ENCODE measurements at regions not wholly inside any gene's neighbourhood (a gene's known extent, or its start where the extent isn't known, plus 50 kb on each side); places are given as distances from the start of the nearest gene placed in this dataset.

DNA sequence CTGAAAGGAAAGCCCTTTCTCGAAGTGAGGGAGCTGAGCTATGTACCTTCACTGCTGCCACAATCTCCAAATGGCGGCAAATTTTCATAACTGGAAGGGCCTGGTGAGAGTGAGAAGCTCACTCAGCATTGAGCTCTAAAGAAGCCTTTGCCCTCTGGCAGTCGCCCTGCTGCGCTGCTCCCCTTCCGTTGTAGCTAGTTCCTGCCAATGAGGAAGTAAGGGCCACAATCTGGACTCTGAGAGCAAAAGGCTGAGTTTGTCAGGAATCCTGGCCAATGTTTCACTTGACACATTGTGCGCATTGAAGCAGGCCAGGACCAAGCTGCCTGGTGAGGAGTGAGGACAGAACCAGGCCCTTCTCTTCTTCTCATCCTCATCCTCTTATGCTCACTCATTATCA lies 579.5 kb downstream of the PDCD6IP start:
- no peak for DNase-seq (ENCODE audit: low read depth)

DNA sequence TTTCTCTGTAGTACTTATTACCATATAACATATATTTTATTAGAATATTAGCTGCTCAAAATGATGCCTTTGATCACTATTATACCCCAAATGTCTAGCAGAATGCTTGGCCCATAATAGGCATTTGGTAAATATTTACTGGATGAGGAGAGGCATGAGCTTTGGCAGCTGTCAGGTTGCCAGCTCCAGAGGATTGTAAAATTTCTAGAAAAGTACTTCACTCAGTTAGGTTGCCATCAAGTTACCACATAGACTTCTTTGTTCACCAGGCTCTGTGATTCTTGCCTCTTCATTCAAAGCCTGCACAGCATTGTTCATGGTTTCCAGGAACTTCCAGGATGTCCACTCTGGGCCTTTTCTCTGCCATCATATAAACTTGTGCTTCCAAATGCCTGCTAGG lies 582.8 kb downstream of the PDCD6IP start:
- DNase-seq (ENCODE audit: low read depth): no peak

DNA sequence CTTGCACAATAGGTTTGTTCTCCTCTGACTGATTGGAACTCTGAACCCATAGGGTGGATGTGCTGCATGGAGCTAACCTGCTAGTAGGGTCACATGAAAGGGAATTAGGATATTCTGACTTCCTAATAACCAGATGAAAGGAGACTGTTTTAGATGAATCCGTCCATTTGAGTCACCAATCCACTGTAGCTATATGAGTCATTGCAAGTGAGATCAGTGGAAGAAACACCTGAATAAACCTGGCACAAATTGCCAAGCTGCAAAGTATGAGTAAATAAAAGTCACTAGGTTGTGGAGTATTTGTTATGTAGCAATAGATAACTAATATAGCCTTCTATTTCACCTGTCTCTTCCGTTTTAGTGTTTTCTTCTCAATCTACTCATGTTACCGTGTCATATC lies 584.4 kb downstream of the PDCD6IP start:
- no peak for DNase-seq (ENCODE audit: low read depth)

GRCh38 chr3:34386309-34386708 lies 587.9 kb downstream of the PDCD6IP start:
- no peak for DNase-seq (ENCODE audit: low read depth)

DNA sequence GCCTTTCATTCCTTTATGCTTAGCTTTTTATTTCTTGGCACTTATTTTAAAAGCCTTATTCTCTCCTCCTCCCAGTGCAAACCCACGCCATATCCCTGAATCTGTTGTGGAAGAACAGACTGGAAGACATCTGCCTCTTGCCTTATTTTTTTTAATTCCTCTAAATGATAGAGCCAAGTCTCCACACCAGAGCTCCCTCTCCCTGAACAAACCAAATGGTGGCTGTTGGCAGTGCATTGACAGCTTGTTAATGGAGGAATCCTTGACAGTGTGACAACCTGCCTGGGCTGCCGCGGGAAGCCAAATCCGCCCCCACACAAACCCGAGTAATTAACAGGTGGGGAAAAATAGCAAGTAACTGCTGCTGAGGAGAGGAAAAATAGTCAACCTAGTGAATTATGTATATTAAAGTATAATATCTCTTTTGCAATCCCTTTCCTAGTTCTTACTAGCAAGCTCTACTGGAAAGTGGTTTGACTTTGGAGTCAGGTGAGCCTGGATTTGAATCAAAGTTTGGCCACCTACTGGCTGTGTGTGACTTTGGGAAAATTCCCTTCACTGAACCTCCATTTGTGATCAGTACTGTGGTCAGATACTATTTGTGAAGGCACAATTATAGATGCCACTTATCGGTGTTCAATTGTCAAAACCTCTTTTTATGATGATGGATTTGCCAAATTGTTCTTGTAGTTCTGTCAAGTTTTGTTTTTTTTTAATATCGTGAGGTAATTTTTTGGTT lies 589.6 kb downstream of the PDCD6IP start:
- DNase-seq (ENCODE audit: low read depth): no peak

DNA sequence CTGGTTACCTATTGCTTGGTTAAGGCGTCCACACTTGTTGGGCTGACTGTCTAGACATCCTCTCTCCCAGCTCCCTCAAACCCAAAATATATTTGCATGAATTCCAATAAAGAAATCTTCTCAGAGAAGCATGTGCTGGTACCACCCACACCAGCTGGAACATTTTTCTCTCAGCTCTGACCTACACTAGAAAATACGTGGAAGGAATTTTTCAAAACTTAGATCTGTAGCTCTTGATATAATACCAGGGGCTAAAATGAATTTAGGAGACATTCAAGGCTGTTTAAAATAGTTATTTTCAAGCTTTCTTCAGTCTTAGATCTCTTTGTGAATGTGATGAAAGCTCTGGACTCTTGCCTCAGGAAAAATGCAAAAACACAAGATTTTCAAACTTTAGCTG lies 590.4 kb downstream of the PDCD6IP start:
- DNase-seq (ENCODE audit: low read depth): no peak

GRCh38 chr3:34394978-34395748 lies 596.7 kb downstream of the PDCD6IP start:
- no peak for DNase-seq (ENCODE audit: low read depth)

DNA sequence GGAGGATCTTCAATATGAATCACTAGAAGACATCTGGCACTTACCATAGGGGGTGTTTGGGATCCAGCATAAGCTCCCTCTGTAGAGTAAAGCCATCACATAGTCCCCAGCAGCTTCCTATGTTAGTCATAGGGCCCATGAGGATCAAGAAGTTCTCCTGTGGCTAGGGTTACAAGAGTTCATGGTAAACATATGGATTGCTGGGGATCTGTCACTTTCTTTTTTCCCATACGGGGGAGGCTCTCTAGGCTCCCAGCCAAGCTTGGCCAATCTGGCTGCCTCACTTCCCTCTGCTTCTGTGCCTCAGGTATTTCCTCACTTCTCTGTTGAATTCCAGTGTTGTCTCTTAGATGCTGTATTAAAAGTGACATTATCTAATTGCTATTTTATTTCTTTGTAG lies 597.9 kb downstream of the PDCD6IP start:
- DNase-seq (ENCODE audit: low read depth): no peak

GRCh38 chr3:34396956-34397355 lies 598.5 kb downstream of the PDCD6IP start:
- DNase-seq (ENCODE audit: low read depth): no peak

GRCh38 chr3:34399401-34399800 lies 601.0 kb downstream of the PDCD6IP start:
- no peak for DNase-seq (ENCODE audit: low read depth)

DNA sequence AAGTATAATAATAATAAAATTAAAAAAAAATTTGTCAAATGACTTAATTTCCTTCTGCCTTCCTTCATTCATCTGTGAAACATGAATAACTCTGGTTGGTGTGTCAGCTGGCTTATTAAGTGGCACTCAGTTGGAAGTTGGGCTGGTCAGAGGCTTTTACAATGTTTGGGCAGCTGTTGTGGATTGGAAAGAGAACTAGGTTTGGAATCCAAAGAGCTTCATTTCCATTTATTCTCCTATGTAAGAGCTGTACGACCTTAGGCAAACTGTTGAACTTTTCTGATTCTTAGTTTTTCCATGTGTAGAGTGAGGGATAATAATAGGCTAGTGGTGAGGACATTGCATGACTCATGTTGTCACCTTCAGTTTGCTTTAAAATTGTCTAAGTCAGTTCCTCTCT lies 606.7 kb downstream of the PDCD6IP start:
- no peak for DNase-seq (ENCODE audit: low read depth)

DNA sequence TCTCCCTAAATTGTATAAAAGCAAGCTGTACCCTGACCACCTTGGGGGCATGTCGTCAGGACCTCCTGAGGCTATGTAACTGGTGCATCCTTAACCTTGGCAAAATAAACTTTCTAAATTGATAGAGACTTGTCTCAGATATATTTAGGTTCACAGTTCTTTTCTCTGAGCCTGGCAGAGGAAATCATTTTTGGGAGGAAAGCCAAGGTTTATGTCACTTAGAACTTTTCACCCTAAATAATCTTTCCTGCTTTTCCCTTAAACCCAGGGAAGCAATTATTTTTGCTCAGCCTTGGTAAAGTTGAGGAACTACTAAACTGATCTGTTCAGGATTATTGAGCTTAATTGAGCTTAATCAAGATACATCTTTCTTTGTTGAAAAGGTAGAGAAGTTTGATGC lies 608.9 kb downstream of the PDCD6IP start:
- DNase-seq (ENCODE audit: low read depth): no peak

DNA sequence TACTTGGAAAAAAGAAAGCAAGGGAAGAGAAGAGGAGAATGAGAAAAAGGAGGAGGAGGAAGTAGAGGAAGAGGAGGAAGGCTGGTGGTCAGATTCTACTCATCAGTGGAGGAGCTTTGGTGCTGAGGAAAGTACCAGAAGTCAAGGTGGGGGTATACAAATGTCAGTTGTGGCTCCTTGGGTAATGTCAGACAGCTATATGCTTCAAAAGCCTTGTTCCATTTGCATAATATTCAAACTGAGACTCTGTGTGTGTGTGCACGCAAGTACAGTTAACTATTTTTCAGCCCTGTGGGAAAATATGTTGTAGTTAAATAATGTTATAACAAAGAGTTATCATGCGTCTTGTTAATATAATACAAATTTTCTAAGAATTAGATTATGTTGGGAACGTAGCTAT lies 609.7 kb downstream of the PDCD6IP start:
- DNase-seq (ENCODE audit: low read depth): no peak

DNA sequence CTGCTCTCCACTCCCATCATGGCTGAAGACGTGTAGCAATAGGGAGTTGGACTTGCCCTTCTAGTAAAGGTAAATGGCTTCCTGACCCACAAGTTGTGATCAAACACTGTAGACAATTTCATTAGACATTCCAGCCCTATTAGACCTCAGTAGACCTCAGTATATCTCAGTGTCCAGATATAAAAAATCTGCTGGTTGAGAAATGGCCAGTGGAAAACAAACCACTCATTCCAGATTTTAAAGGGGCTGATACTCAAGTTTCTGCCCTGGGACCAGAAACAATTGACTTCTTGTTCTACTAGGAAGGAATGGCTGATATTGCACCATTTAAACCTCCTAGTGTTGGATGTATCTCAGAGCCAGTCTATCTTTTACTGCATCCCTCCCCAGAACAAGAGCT lies 613.2 kb downstream of the PDCD6IP start:
- DNase-seq (ENCODE audit: low read depth): no peak

DNA sequence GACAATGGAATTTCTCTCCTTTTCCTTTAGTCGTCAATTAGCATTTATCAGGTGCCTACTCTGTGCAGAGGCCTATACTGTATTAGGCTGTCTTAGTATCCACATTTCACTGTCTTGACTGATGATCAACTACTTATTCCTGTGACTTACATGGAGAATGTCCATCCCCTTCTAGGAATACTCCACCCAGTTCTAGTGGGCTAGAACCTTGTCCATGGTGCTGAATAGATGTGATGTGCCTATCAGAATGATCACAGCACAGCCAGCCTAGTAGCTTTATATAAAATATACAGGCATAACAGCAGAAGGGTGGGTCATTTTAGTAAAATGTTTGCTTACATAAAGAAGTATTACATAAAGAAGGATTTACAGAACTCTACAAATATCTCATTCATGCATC lies 621.4 kb downstream of the PDCD6IP start:
- DNase-seq (ENCODE audit: low read depth): no peak

GRCh38 chr3:34421762-34422161 lies 623.3 kb downstream of the PDCD6IP start:
- DNase-seq (ENCODE audit: low read depth): no peak

GRCh38 chr3:34439796-34440195 lies 641.4 kb downstream of the PDCD6IP start:
- DNase-seq (ENCODE audit: low read depth): no peak

DNA sequence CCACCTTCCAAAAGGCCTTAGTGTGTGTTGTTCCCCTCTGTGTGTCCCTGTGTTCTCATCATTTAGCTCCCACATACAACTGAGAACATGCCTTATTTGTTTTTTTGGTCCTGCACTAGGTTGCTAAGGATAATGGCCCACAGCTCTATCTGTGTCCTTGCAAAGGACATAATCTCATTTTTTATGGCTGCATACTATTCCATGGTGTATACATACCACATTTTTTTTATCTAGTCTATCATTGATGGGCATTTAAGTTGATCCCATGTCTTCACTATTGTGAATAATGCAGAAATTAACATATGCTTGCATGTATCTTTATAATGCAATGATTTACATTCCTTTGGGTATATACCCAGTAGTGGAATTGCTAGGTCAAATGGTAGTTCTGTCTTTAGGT lies 645.7 kb downstream of the PDCD6IP start:
- DNase-seq (ENCODE audit: low read depth): no peak

- DNase-seq (ENCODE audit: low read depth): no peak
Observed at GRCh38 chr3:34449305-34449704, 650.9 kb downstream of the PDCD6IP start.

DNA sequence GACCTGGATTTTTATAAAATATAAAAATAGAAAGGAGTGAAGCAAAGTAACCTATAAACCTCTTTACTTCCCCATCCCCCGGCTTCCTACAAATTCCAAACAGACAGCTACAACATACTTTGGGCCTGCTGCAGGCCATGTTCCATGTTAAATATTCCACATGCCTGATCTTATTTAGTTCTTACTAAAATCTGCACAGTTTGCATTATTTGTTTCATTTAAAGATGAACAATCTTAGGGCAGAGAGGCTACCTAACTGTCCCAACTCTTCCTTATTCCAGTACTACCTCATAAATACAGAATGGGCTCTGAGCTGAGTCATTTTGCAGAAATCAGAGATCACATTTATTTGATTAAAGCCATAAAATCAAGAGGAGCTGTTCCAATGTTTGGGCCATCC lies 665.0 kb downstream of the PDCD6IP start:
- no peak for DNase-seq (ENCODE audit: low read depth)

GRCh38 chr3:34464646-34465045 lies 666.2 kb downstream of the PDCD6IP start:
- no peak for DNase-seq (ENCODE audit: low read depth)

- no peak for DNase-seq (ENCODE audit: low read depth)
Observed at GRCh38 chr3:34475851-34476250, 677.4 kb downstream of the PDCD6IP start.

GRCh38 chr3:34483311-34483887 lies 685.0 kb downstream of the PDCD6IP start:
- no peak for DNase-seq (ENCODE audit: low read depth)
